Stomach (tissue), 8 donors: ENCODE measurements at regions not wholly inside any gene's neighbourhood (a gene's known extent, or its start where the extent isn't known, plus 50 kb on each side); places are given as distances from the start of the nearest gene placed in this dataset.
A peak's percentile ranks its signal among the peaks of the same experiment; 100 is the strongest.

Experiments used
- DNase-seq, 2 donors: peaks; one replicate each; pipeline versions ENCODE4 v3.0.0 to v3.0.0-alpha.2; 2013 to 2019
- H3K27ac ChIP-seq, 5 donors: fragments of 200-600 bp in 4 of 5; sonication (generic) in 4 of 5; one replicate each; pipeline ENCODE4 v1.5.1; 2013 to 2019; ENCODE audit warnings: mild to moderate bottlenecking in 1 of 5, moderate library complexity in 1 of 5
- H3K27me3 ChIP-seq, 3 donors: fragments of 200-600 bp; sonication (generic); one replicate each; pipeline ENCODE4 v1.5.1; 2017 to 2019; ENCODE audit warnings: mixed run types in 1 of 3
- H3K36me3 ChIP-seq, 4 donors: fragments of 200-600 bp; sonication (generic); 1 replicate in 3 of 4; 2 replicates in 1 of 4; pipeline ENCODE4 v1.5.1; 2016 to 2019
- H3K4me1 ChIP-seq, 4 donors: fragments of 200-600 bp; sonication (generic); one replicate each; pipeline ENCODE4 v1.5.1; 2016 to 2019
- H3K4me3 ChIP-seq, 4 donors: fragments of 200-600 bp; sonication (generic) in 3 of 4; one replicate each; pipeline ENCODE4 v1.5.1; 2016 to 2019; ENCODE audit warnings: mild to moderate bottlenecking in 1 of 4
- H3K9me3 ChIP-seq, 4 donors: fragments of 200-600 bp; sonication (generic); one replicate each; pipeline ENCODE4 v1.5.1; 2016 to 2019
- EP300 ChIP-seq: sonication (generic); formaldehyde crosslinking; IDR thresholded peaks from one replicate; pipeline ENCODE4 v1.6.1; 2017; ENCODE audit warnings: antibody characterized with exemption
- POLR2A ChIP-seq, 4 donors: fragments of 450-650 bp; IDR thresholded peaks; one replicate each; pipeline ENCODE4 v1.6.1; 2016; ENCODE audit warnings: antibody characterized with exemption in 4 of 4, control low read depth in 2 of 4, mild to moderate bottlenecking in 1 of 4, moderate library complexity in 1 of 4
- POLR2AphosphoS5 ChIP-seq, 3 donors: sonication (generic); formaldehyde crosslinking; IDR thresholded peaks; one replicate each; pipeline ENCODE4 v1.6.1; 2016; ENCODE audit warnings: antibody characterized with exemption in 3 of 3
- WGBS, 5 donors: extraction: QIAGEN DNeasy Blood & Tissue Kit in 3 of 5; methylation state at CpG; one replicate each; pipeline versions ENCODE4 v1.1.5 to v1.1.7; 2013 to 2018; 5-methylcytosine and 5-hydroxymethylcytosine counted together
- intact Hi-C: fragments of 100-400 bp; cut with DNase I; formaldehyde crosslinking; loops from one replicate; pipeline ENCODE4 v1.15.1; 2023; ENCODE audit warnings: low total_unique reads
- TF ChIP-seq, protein P1 (sequence below), 7 experiments: fragments of 450-650 bp in 4 of 7; fragments of 200-600 bp in 3 of 7; sonication (generic) in 3 of 7; IDR thresholded peaks; one replicate each; pipeline ENCODE4 v1.5.1; 2016 to 2019; ENCODE audit warnings: antibody characterized with exemption in 7 of 7, control low read depth in 2 of 7, mild to moderate bottlenecking in 1 of 7
- donor health status: healthy with polysubstance abuse.
- donor health status: Bipolar disorder and iron deficiency.
- donor health status: healthy.

DNA sequence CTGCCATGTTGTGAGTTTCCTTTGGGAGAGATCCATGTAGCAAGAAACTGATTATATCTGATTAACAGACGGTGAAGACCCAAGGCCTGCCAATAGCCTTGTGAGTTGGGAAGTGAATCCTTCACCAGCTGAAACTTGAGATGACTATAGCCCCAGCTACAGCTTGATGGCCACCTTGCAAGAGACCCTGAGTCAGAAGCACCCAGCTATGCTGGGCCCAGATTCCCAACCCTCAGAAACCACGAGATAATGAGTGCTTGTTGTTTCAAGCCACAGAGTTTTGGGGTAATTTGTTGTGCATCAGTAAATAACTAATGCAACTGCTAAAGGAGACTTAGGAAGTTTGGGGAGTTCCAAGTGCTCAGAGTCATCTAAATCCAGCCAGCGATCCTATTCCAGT, 80.3 kb downstream of the AVPR1A start:
- no peak for DNase-seq
- intact Hi-C loops = no loop called here
- Histone ChIP-seq H3K4me3 (no peak overlapping the region), H3K9me3 (no peaks in the 10 kb centered on the region), H3K4me1 (no peaks in the 10 kb centered on the region), H3K36me3 (no peaks in the 10 kb centered on the region), H3K27me3 (no peaks in the 10 kb centered on the region), H3K27ac (no peak overlapping the region)
- WGBS, 5 donors = 81 to 89% (median 83%) methylated on average over 3 of the region's 3 CpGs
- TF ChIP-seq, protein P1, sequence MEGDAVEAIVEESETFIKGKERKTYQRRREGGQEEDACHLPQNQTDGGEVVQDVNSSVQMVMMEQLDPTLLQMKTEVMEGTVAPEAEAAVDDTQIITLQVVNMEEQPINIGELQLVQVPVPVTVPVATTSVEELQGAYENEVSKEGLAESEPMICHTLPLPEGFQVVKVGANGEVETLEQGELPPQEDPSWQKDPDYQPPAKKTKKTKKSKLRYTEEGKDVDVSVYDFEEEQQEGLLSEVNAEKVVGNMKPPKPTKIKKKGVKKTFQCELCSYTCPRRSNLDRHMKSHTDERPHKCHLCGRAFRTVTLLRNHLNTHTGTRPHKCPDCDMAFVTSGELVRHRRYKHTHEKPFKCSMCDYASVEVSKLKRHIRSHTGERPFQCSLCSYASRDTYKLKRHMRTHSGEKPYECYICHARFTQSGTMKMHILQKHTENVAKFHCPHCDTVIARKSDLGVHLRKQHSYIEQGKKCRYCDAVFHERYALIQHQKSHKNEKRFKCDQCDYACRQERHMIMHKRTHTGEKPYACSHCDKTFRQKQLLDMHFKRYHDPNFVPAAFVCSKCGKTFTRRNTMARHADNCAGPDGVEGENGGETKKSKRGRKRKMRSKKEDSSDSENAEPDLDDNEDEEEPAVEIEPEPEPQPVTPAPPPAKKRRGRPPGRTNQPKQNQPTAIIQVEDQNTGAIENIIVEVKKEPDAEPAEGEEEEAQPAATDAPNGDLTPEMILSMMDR (IDR thresholded peaks at IDR 0.05) = no peak
- TF ChIP-seq POLR2A (IDR thresholded peaks at IDR 0.05) = no peak
- TF ChIP-seq POLR2AphosphoS5 (IDR thresholded peaks at IDR 0.05) = no peak
- TF ChIP-seq EP300 = no peak

DNA sequence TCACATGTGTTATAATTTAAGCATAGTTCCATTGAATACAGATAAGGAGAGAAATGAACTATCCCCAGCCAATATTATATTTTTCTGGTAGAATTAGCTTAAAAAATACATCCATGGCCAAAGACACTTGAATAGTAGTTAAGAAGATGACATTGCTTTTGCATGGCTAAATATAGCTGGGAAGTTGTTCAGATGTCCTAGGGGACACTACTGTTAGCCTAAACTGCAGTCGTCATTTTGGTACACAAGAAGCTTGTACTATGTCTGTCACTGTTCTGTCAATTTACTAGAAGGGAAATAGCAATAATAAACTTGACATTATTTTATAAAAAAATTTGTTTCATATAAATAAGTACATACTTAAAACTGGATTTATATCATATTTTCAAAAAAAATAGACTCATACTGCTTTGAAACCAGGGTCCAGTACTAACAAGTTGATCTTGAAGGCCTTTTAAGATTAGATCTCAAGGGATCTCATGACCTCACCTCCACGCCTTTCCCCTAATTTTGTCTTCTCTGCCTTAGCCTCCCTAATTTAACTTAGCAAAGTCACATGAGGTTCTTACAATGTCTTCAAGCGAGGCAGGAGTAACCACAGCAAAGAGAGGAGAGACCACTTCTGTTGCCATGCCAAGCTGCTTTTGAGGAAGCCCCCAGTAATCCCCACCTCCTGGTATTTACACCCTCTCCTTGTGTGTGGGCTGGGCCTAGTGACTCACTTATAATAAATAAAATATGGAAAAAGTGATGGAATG, 81.0 kb downstream of the AVPR1A start:
- intact Hi-C loops = no loop called here
- TF ChIP-seq EP300 (no peak), POLR2AphosphoS5 (IDR thresholded peaks at IDR 0.05) (no peak), POLR2A (IDR thresholded peaks at IDR 0.05) (no peak)
- TF ChIP-seq, protein P1 (IDR thresholded peaks at IDR 0.05) = no peak
- H3K27ac ChIP-seq = no peak overlapping the region

DNA sequence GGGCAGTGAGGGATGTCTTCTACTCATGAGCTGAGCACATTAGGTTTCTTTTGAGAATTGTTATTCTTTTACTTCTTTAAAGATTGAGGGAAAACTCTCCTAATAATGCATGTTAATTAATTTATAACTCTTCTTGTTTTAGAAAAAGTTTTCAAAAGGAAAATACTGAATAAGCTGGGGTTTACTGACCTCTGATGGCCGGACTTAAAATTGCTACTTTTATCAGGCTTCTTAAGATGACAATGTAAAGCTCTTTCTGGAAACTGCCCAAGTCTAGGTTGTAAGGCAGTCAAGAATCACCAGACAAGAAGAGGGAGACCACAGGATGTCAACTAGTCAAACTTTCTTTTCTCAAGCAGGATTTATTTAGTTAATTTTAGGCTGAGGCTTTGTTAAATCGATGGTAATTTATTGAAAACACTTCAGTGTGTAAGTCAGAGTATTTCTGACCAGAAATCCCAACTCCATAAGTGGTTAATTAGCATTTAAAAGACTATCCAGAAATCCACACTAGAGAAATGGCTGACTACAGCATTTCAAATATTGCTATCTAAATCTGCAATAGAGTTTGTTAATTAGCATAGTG, 82.1 kb downstream of the AVPR1A start:
- Histone ChIP-seq H3K27ac (no peak overlapping the region), H3K27me3 (no peaks in the 10 kb centered on the region), H3K9me3 (no peaks in the 10 kb centered on the region), H3K36me3 (no peaks in the 10 kb centered on the region), H3K4me1 (no peaks in the 10 kb centered on the region), H3K4me3 (no peak overlapping the region)
- peak in 1 of 2 donors; percentile 80 for DNase-seq
- TF ChIP-seq, protein P1 (IDR thresholded peaks at IDR 0.05) = peak in 2 of 7 experiments; percentile 35 to 38
- no peak for TF ChIP-seq POLR2A (IDR thresholded peaks at IDR 0.05)
- no peak for TF ChIP-seq EP300
- WGBS, 5 donors = 1 to 7% (median 2%) methylated on average over 2 of the region's 2 CpGs
- intact Hi-C loops = no loop called here

More for the DNA sequence above, 81.0 kb downstream of the AVPR1A start:
- no peaks in the 10 kb centered on the region for H3K9me3 ChIP-seq
- no peak for DNase-seq
- WGBS, 5 donors = 82 to 90% (median 86%) methylated on average over 3 of the region's 3 CpGs
- no peaks in the 10 kb centered on the region for H3K4me1 ChIP-seq
- H3K4me3 ChIP-seq = no peak overlapping the region
- no peaks in the 10 kb centered on the region for H3K27me3 ChIP-seq
- H3K36me3 ChIP-seq = no peaks in the 10 kb centered on the region

DNA sequence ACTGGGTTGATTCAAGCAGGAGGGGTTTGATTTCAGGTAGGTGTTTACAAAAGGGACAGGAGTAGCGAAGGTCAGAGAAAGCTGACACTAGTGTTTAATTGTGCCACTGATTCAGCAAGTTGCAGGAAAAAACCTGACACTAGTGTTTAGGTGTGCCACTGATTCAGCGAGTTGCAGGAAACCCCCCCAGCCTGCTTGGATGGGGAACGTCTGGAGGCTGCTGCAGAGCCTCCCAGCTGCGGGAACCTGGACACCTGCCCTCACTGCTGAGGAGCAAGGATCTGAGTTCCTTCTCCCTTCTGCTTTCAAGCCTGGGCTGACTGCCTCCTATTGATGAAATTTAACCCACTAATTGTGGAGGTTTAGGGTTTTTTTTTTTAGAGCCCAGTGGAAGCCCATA, 84.2 kb downstream of the AVPR1A start:
- no peak overlapping the region for H3K4me3 ChIP-seq
- H3K36me3 ChIP-seq = no peaks in the 10 kb centered on the region
- no peak for DNase-seq
- H3K4me1 ChIP-seq = no peaks in the 10 kb centered on the region
- TF ChIP-seq POLR2A (IDR thresholded peaks at IDR 0.05) (no peak), POLR2AphosphoS5 (IDR thresholded peaks at IDR 0.05) (no peak)
- WGBS, 5 donors = 19 to 41% (median 30%) methylated on average over 3 to 4 of the region's 4 CpGs
- no peak overlapping the region for H3K27ac ChIP-seq
- intact Hi-C loops = no loop called here
- no peaks in the 10 kb centered on the region for H3K27me3 ChIP-seq
- H3K9me3 ChIP-seq = no peaks in the 10 kb centered on the region

DNA sequence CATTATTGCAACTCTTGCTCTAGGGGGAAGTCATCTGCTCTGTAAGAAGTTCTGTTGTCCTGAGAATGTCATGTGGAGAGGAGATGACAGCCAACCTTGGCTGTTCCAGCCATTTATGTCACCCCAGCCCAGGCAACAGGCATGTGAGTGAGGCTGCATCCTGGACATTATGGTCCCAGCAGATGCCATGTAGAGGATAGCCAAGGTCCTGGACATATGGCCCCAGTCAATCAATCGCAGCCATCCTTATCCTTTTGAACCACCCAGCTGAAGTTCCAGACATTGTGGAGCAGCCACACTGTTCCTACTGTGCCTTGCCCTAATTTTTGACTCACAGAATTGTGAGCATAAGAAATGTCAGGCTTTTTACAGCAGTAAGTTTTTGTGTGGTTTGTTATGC, 84.9 kb downstream of the AVPR1A start:
- Histone ChIP-seq H3K4me1 (no peaks in the 10 kb centered on the region), H3K36me3 (no peaks in the 10 kb centered on the region), H3K4me3 (no peak overlapping the region), H3K27ac (no peak overlapping the region), H3K27me3 (no peaks in the 10 kb centered on the region), H3K9me3 (no peaks in the 10 kb centered on the region)
- intact Hi-C loops = no loop called here
- WGBS, 5 donors = 83 to 100% (median 93%) methylated on average over 1 of the region's 1 CpG
- no peak for DNase-seq
- TF ChIP-seq POLR2A (IDR thresholded peaks at IDR 0.05) (no peak), EP300 (no peak), POLR2AphosphoS5 (IDR thresholded peaks at IDR 0.05) (no peak)
- TF ChIP-seq, protein P1 (IDR thresholded peaks at IDR 0.05) = no peak
